CD4-positive, alpha-beta T cell treated with Interleukin-21 for 1 hour (primary cell): ENCODE measurements at regions not wholly inside any gene's neighbourhood (a gene's known extent, or its start where the extent isn't known, plus 50 kb on each side); places are given as distances from the start of the nearest gene placed in this dataset.
"Not testable (repeated sequence)": the region's sequence is repeated elsewhere in the genome, so short reads cannot be mapped to it uniquely, and the experiment has no call there.

Experiments used
- DNase-seq: peaks from one replicate; pipeline ENCODE4 v3.0.0-alpha.2; 2020

DNA sequence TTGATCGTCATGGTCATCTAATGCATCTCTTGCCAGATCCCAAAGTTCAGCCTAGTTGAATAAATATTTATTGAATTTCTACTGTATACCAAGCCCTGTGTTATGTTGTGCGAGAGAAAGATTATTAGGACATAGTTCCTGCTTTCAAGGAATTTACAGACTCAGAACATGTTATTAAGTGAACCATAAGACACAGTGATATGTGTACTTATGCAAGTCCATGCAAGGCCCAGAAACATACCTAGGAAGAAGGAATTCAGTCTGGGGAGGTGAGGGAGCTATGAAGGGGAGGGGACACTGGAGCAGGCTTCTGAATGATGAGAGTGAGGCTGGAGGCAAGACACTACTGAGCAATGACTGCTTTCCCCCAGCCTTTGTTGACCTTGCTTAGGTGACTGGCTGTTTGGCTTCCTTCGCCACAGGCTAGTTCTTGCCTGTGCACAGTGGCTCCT is 81.4 kb downstream of the ACAA2 start:
- DNase-seq = no peak

- DNase-seq = no peak
Measured at GRCh38 chr18:49731421-49731841, 81.9 kb downstream of the ACAA2 start.

DNA sequence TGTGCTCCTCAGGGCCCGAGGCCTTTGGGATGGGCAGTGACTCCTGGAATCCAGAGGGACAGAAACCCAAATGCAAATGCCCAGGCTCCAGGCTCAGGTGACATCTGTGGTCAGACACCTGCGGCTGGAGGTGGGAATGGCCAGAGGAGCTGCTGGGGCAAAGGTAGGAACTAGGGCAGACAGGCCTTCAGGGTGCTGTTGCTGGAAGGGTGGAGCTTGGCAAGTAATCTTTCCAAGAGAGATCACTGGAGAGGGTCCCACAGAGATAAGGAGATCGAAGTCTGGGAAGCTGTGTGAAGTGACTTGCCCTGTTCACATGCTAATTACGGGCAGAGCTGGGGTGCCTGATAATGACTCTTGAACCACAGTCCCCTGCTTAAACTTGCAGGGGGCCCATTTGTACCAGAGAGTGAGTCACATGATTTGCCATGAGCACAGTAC is 82.4 kb downstream of the ACAA2 start:
- no peak for DNase-seq

DNA sequence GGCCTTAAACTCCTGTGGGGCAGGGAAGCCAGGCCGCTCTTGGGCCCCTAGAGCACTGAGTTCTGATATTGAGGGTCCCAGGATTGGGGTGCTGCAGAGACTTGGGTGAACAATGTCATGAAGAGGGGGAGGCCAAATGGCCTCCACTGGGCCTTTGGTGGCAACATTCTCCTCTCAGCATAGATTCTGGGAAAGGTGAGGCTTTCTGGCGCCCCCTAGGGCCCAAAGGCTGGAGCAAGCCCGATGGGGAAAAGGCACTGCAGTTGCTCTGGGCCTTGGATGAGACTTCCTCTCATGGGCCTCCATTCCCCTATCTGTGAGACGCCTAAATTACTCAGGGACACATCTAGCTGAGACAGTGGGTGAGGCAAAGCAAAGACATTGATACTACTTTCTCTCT is 84.8 kb downstream of the ACAA2 start:
- DNase-seq = peak; percentile 9

DNA sequence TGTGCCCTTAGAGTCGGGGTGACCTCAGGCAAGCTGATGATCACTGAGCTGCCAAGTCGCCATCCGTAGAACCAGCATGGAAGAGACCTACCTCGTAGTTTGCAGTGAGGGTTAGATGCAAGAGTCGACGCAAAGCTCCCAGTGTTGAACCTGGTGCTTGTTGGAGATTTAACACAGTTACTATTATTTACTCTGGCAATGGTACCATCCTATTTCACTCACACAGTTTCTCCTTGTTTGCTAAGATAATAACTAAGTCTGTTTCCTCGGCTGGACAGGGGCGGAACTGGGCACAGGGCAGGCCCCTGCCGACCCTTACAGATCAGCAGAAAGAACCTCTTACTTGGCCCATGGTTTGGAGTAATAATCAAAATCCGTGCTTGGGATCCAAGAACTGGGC is 85.5 kb downstream of the ACAA2 start:
- DNase-seq = no peak

- DNase-seq = no peak
Measured at GRCh38 chr18:49726675-49726963, 86.7 kb downstream of the ACAA2 start.

- DNase-seq = no peak
Measured at GRCh38 chr18:49725809-49726674, 87.3 kb downstream of the ACAA2 start.

DNA sequence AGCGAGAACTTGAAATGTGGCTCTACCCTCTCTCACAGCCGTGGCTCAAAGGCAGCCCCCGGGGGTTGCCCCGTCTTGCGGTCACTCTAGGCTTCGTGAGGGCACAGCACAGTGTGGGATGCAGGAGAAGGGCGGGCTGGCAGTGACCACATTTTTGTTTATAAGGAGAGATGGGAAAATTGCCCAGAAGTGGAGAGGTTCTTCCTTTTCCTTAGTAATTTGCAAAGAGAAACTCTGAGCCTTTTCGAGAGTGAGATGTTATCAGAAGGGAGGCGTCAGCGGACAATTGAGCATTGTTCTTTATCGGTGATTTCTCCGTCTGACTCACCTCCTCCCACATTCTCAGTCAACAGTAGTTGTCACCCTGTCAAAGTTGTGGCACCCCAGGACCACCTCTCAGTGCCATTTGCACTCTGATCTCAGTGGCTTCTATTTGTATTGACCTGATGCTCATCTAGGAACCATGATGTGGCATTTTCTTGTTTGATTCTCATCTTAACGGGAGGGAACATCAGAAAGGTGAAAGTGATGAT is 89.6 kb downstream of the ACAA2 start:
- no peak for DNase-seq

- DNase-seq = no peak
Measured at GRCh38 chr18:49722477-49722876, 90.9 kb downstream of the ACAA2 start.

- DNase-seq = no peak
Measured at GRCh38 chr18:49721981-49722380, 91.4 kb downstream of the ACAA2 start.

- not testable (repeated sequence) for DNase-seq
Measured at GRCh38 chr18:49720944-49721343, 92.4 kb downstream of the ACAA2 start.

GRCh38 chr18:49717617-49718016 is 95.7 kb downstream of the ACAA2 start:
- no peak for DNase-seq

DNA sequence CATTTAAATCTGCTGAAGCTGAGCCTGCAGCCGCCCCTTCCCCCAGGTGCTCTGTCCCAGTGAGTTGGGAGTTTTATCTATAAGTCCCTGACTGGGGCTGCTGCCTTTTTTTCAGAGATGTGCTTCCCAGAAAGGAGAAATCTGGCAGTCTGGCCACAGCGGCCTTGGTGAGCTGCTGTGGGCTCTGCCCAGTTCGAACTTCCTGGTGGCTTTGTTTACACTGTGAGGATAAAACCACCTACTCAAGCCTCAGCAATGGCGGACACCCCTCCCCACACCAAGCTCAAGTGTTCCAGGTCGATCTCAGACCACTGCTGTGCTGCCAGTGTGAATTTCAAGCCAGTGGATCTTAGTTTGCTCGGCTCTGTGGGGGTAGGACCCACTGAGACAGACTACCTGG is 97.3 kb downstream of the ACAA2 start:
- no peak for DNase-seq

DNA sequence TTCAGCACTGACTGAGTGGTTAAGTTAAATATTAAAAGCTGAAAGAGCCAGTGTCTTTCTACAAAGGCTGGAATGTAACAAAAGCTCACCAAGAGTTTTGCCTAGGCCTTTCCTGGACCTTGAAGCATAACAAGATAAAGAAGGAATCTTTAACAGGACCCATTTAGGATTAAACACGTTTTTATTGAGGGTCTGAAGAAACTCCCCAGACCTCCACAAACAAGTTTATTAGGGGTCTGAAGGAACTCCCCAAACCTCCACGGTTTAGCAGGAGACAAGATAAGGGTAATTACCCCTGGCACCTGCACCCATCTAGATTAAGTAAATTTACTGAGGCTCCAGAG is 104.0 kb downstream of the ACAA2 start:
- DNase-seq = no peak

DNA sequence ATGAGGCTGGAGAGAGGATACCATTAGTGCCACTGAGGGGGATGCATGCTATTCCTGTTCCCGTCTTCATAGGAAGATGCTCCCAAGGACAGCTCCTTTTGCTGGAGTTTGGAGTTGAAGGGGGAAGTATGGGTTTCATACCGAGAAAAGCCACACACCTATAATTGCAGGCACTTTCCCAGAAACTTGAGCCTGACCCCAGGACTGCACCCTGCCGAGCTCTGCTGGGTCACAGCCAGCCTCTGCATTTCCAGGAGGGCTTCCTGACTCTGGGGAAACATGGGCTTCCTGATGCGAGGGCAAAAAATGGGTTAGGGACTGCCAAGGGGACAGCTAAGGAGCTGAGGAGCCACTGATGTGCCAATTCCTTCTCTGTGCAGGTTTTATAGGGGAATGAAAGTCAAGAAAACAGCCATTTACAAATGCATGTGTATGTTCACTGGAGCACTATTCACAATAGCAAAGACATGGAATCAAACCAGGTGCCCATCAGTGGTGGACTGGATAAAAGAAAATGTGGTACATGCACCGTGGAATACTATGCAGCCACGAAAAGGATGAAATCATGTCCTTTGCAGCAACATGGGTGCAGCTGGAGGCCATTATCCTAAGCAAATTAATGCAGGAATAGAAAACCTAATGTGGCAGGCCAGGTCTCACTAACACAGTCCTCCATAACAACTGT is 104.5 kb downstream of the ACAA2 start:
- DNase-seq = no peak

DNA sequence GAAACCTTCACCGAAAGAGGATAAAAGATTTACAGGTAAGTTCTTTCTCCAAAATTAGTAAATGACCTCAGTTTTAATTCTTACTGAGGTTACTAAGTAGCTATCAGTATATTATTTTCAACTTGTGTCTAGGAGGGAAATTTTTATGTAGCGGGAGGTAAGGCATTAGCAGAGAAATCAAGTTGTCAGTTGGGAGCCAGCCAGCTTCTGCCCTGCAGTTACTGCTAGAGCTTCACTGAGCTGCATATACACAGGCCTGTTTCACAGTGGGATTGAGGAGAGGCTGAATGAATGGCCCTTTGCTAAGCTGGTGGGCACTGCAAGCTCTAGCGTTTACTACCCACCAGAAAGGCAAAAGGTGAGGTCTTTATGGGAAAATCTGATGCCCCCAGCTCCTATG is 105.7 kb downstream of the ACAA2 start:
- no peak for DNase-seq

- no peak for DNase-seq
Measured at GRCh38 chr18:49704334-49704733, 109.0 kb downstream of the ACAA2 start.

GRCh38 chr18:49701190-49701589 is 112.1 kb downstream of the ACAA2 start:
- DNase-seq = no peak

DNA sequence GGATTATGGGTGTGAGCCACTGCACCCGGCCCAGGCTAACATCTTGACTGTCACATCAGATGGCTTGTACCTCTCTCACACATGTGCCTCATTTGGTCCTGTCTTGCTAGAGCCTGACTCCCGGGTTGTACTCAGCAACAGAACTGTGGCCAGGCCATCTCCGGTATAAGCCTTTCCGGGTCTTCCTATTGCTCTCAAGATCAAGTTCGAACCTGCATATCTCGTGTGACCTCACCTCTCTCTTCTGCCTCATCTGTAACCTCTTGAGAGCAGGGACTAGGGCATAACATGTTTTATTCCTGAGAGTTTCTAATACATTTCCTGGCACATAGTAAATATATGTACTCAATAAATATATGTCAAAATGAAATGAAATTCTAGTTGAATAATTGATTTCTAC is 114.0 kb downstream of the ACAA2 start:
- DNase-seq = no peak

DNA sequence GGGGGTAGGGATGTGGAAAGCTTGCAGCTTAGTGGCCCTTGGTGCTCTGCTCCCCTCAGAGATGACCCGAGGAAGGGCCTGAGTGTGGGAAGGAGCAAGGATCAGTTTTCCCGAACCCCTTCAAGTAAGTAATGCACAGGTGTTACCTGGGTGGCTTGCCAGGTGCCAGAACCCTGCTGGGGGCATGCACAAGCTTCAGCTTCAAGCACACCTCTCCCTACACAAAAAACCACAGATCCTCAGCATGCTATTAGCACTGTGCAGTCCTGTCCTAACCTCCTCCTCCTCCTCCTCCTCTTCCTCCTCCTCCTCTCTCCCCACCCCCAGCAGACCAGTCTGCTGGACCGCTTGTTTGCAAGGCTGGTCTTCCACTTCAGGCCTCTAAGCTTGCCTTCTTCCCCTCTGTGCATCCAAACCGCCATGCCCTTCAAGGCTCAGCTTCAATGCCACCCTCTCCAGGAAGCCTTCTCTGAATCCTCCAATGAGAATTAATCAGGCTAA is 114.8 kb downstream of the ACAA2 start:
- DNase-seq = no peak

GRCh38 chr18:49697757-49698524 is 115.4 kb downstream of the ACAA2 start:
- DNase-seq = no peak

GRCh38 chr18:49697049-49697448 is 116.3 kb downstream of the ACAA2 start:
- DNase-seq = no peak

- no peak for DNase-seq
Measured at GRCh38 chr18:49694402-49694801, 118.9 kb downstream of the ACAA2 start.

GRCh38 chr18:49693717-49694005 is 119.7 kb downstream of the ACAA2 start:
- DNase-seq = no peak
